K562 (cell line): ENCODE measurements at regions not wholly inside any gene's neighbourhood (a gene's known extent, or its start where the extent isn't known, plus 50 kb on each side); places are given as distances from the start of the nearest gene placed in this dataset.

Experiments used
- ATAC-seq: fragments of 200-7000 bp; cut with Tn5 transposase; 3 replicates; pipeline ENCODE4 v1.9.1; 2020; ENCODE audit warnings: moderate library complexity
- BruUV-seq: library from RNA; stranded (reverse); fragments of 400-500 nt; replicated peaks from 2 replicates; lab custom pipeline; 2021; lab: Mats Ljungman, UMichigan
- CTCF ChIA-PET: fragments of 300-600 bp; formaldehyde crosslinking; extraction: SDS; loops from one replicate; lab custom pipeline; 2021; ENCODE audit warnings: low intra/inter-chr PET ratio; lab: Yijun Ruan, JAX
- POLR2A ChIA-PET: fragments of 300-600, 350-650 bp; sonication (Branson Sonifier 250); formaldehyde crosslinking; extraction: SDS; loops from one replicate; lab custom pipeline; 2021; ENCODE audit warnings: antibody characterized with exemption, inconsistent platforms; lab: Yijun Ruan, JAX
- DNase-seq, 4 experiments: peaks; one replicate each; pipeline versions ENCODE4 v3.0.0 to v3.0.0-alpha.2; 2011 to 2018; ENCODE audit warnings: low spot score in 3 of 4, mixed read lengths in 3 of 4; ENCODE audit errors: extremely low read depth in 1 of 4
- FAIRE-seq: peaks from 2 replicates; lab custom pipeline; 2011; peaks lifted over from hg19 to GRCh38; lab: Jason Lieb, UNC
- H2AFZ ChIP-seq: 2 replicates; pipeline ENCODE4 v1.6.0; 2011; ENCODE audit warnings: low read depth, low read length, control low read depth, inconsistent platforms
- H3K27ac ChIP-seq: fragments of 200-600 bp; 3 replicates; pipeline ENCODE4 v1.8.0; 2011; ENCODE audit warnings: low read depth, mild to moderate bottlenecking, control low read depth, inconsistent platforms, low read length, moderate library complexity, mixed read lengths; ENCODE audit errors: extremely low read depth
- H3K27me3 ChIP-seq, 2 experiments: fragments of 300-600 bp in 1 of 2; 2 replicates in 1 of 2; 3 replicates in 1 of 2; pipeline versions ENCODE4 v1.6.0 to v1.8.0; 2011; ENCODE audit warnings: inconsistent platforms in 2 of 2, low read length in 2 of 2, mild to moderate bottlenecking in 1 of 2, mixed read lengths in 1 of 2, moderate library complexity in 1 of 2; ENCODE audit not compliant: control insufficient read depth in 2 of 2, insufficient read depth in 2 of 2
- H3K36me3 ChIP-seq: fragments of 300-600 bp; 3 replicates; pipeline ENCODE4 v1.8.0; 2011; ENCODE audit warnings: mild to moderate bottlenecking, low read length, inconsistent platforms; ENCODE audit not compliant: control insufficient read depth, insufficient read depth
- H3K4me1 ChIP-seq, 2 experiments: fragments of 200-600 bp in 1 of 2; replicated peaks in 1 of 2; 2 replicates in 1 of 2; 3 replicates in 1 of 2; pipeline versions ENCODE4 v1.5.1 to v1.8.0; 2011; ENCODE audit warnings: inconsistent platforms in 2 of 2, low read length in 2 of 2, mild to moderate bottlenecking in 1 of 2, mixed read lengths in 1 of 2, moderate library complexity in 1 of 2; ENCODE audit not compliant: control insufficient read depth in 2 of 2, insufficient read depth in 2 of 2
- H3K4me2 ChIP-seq: 2 replicates; pipeline ENCODE4 v1.6.1; 2011; ENCODE audit warnings: low read length, control low read depth, inconsistent platforms, mixed read lengths; ENCODE audit not compliant: insufficient read depth
- H3K4me3 ChIP-seq: fragments of 200-600 bp; sonication (generic), shearing (Covaris generic); 2 replicates; pipeline ENCODE4 v1.5.1; 2016; ENCODE audit warnings: control low read depth, inconsistent platforms
- H3K79me2 ChIP-seq: fragments of 200-600 bp; 3 replicates; pipeline ENCODE4 v1.8.0; 2011; ENCODE audit warnings: low read length, inconsistent platforms; ENCODE audit not compliant: control insufficient read depth, insufficient read depth
- H3K9ac ChIP-seq, 2 experiments: 2 replicates each; pipeline versions ENCODE4 v1.6.0 to v1.6.1; 2011; ENCODE audit warnings: low read depth in 2 of 2, low read length in 2 of 2, control low read depth in 1 of 2, inconsistent platforms in 1 of 2, mild to moderate bottlenecking in 1 of 2, mixed read lengths in 1 of 2; ENCODE audit not compliant: insufficient read depth in 1 of 2
- H3K9me1 ChIP-seq: one replicate; pipeline ENCODE4 v1.6.0; 2011; ENCODE audit warnings: inconsistent platforms, mild to moderate bottlenecking, low read length, moderate library complexity; ENCODE audit not compliant: control insufficient read depth, insufficient read depth
- H3K9me3 ChIP-seq: replicated peaks from 2 replicates; pipeline ENCODE4 v1.5.1; 2011; ENCODE audit warnings: low read depth, low read length, inconsistent platforms; ENCODE audit not compliant: control insufficient read depth, insufficient read depth
- H4K20me1 ChIP-seq: replicated peaks from 2 replicates; pipeline ENCODE4 v1.6.1; 2011; ENCODE audit warnings: low read length, inconsistent platforms, mixed read lengths; ENCODE audit not compliant: control insufficient read depth, insufficient read depth
- BMI1 ChIP-seq: fragments of 150-350 bp; IDR thresholded peaks from 2 replicates; pipeline ENCODE4 v1.6.1; 2014; ENCODE audit warnings: low read length
- ETS2 ChIP-seq: IDR thresholded peaks from 2 replicates; pipeline ENCODE4 v1.6.1; 2016; ENCODE audit warnings: borderline replicate concordance, missing genetic modification characterization, mild to moderate bottlenecking, moderate library complexity, missing compliant biosample characterization; ENCODE audit not compliant: poor library complexity, severe bottlenecking
- HLTF ChIP-seq: fragments of 450-650 bp; IDR thresholded peaks from 2 replicates; pipeline ENCODE4 v1.6.1; 2016
- LEF1 ChIP-seq: fragments of 450-650 bp; IDR thresholded peaks from 2 replicates; pipeline ENCODE4 v1.6.1; 2016; ENCODE audit warnings: mild to moderate bottlenecking
- NCOR1 ChIP-seq: fragments of 450-650 bp; IDR thresholded peaks from 2 replicates; pipeline ENCODE4 v1.6.1; 2016; ENCODE audit warnings: mild to moderate bottlenecking, moderate library complexity
- RNF219 ChIP-seq: fragments of 250-450 bp; sonication (Bioruptor Pico); IDR thresholded peaks from 2 replicates; pipeline ENCODE4 v1.5.0; 2022; ENCODE audit warnings: mild to moderate bottlenecking
- ZBTB1 ChIP-seq: sonication (generic); formaldehyde crosslinking; IDR thresholded peaks from 2 replicates; pipeline ENCODE4 v1.8.1; 2023; ENCODE audit warnings: missing genetic modification reagents, low read depth, mild to moderate bottlenecking, borderline replicate concordance
- ZBTB9 ChIP-seq: fragments of 450-650 bp; formaldehyde crosslinking; IDR thresholded peaks from 2 replicates; pipeline ENCODE4 v1.4.0; 2020; ENCODE audit warnings: mild to moderate bottlenecking, moderate library complexity
- ZNF449 ChIP-seq: fragments of 250-450 bp; sonication (Bioruptor Pico); IDR thresholded peaks from 2 replicates; pipeline ENCODE4 v1.8.0; 2022; ENCODE audit warnings: moderate library complexity, mild to moderate bottlenecking, inconsistent platforms
- ZNF655 ChIP-seq: fragments of 250-450 bp; sonication (Bioruptor Pico); IDR thresholded peaks from 2 replicates; pipeline ENCODE4 v1.5.0; 2021
- WGBS: fragments of 100-300 bp; shearing (Covaris generic); methylation state at CpG from one replicate; pipeline ENCODE4 v1.1.6; 2016; ENCODE audit warnings: low coverage, mixed read lengths; ENCODE audit not compliant: insufficient coverage; ENCODE audit errors: missing lambda C conversion rate; 5-methylcytosine and 5-hydroxymethylcytosine counted together
- in situ Hi-C: fragments of 300-500 bp; cut with MboI; formaldehyde crosslinking; loops from 4 replicates; pipeline ENCODE4 v1.15.0; 2018; ENCODE audit warnings: inconsistent platforms, mixed read lengths
- intact Hi-C: fragments of 100-400 bp; cut with micrococcal nuclease; formaldehyde crosslinking; loops from 2 replicates; pipeline ENCODE4 v1.14.2; 2022

GRCh38 chr9:1427875-1428274 lies 377.7 kb downstream of the DMRT2 start:
- Histone ChIP-seq H3K27ac (no peak overlapping the region), H3K4me3 (no peak overlapping the region), H3K36me3 (no peaks in the 10 kb centered on the region), H3K9ac (no peak overlapping the region), H3K79me2 (no peaks in the 10 kb centered on the region), H3K9me3 (no peaks in the 10 kb centered on the region), H3K27me3 (no peaks in the 10 kb centered on the region), H3K9me1 (no peaks in the 10 kb centered on the region), H3K4me1 (no peaks in the 10 kb centered on the region), H4K20me1 (no peaks in the 10 kb centered on the region), H2AFZ (no peak overlapping the region), H3K4me2 (no peak overlapping the region)
- ATAC-seq, result no peak
- no peak for DNase-seq
- TF ChIP-seq LEF1 (no peak), ZNF449 (CRISPR knock-in tag) (no peak), ZBTB1 (CRISPR knock-in tag) (no peak), BMI1 (no peak), ZBTB9 (no peak), ETS2 (tag) (no peak), ZNF655 (CRISPR knock-in tag) (no peak), HLTF (no peak), NCOR1 (no peak), RNF219 (CRISPR knock-in tag) (no peak)
- intact Hi-C loops (no loop called here), in situ Hi-C loops (no loop called here)
- ChIA-PET POLR2A (no interaction called here), CTCF (no interaction called here)
- FAIRE-seq, result no peak
- no TSS peak for BruUV-seq
- WGBS, result 0% methylated on average over 2 of the region's 2 CpGs
